CD14-positive monocyte (primary cell): ENCODE measurements at regions not wholly inside any gene's neighbourhood (a gene's known extent, or its start where the extent isn't known, plus 50 kb on each side); places are given as distances from the start of the nearest gene placed in this dataset.

Source experiments
- DNase-seq, 3 donors: peaks; one replicate each; pipeline ENCODE4 v3.0.0-alpha.2; 2011 to 2022
- H2AFZ ChIP-seq: 2 replicates; pipeline ENCODE4 v1.6.0; 2012; ENCODE audit warnings: mild to moderate bottlenecking, low read depth, low read length, inconsistent platforms; ENCODE audit not compliant: insufficient read depth, poor library complexity, severe bottlenecking
- H3K27ac ChIP-seq, 2 donors: 1 replicate in 1 of 2; 2 replicates in 1 of 2; pipeline ENCODE4 v1.5.1; 2012 to 2013; ENCODE audit warnings: low read length in 2 of 2, control low read depth in 1 of 2, inconsistent platforms in 1 of 2, low read depth in 1 of 2, mild to moderate bottlenecking in 1 of 2
- H3K27me3 ChIP-seq, 2 donors: one replicate each; pipeline versions ENCODE4 v1.6.0 to v1.6.1; 2011 to 2013; ENCODE audit warnings: low read length in 2 of 2; ENCODE audit not compliant: control insufficient read depth in 2 of 2, insufficient read depth in 2 of 2
- H3K36me3 ChIP-seq, 2 donors: replicated peaks in 1 of 2; 1 replicate in 1 of 2; 2 replicates in 1 of 2; pipeline versions ENCODE4 v1.5.1 to v1.6.1; 2012 to 2013; ENCODE audit warnings: low read length in 2 of 2, control low read depth in 1 of 2, inconsistent platforms in 1 of 2, mild to moderate bottlenecking in 1 of 2; ENCODE audit not compliant: insufficient read depth in 2 of 2, control insufficient read depth in 1 of 2
- H3K4me1 ChIP-seq, 2 donors: 1 replicate in 1 of 2; 2 replicates in 1 of 2; pipeline versions ENCODE4 v1.5.1 to v1.6.1; 2012 to 2013; ENCODE audit warnings: low read length in 2 of 2, control low read depth in 1 of 2, inconsistent platforms in 1 of 2, mild to moderate bottlenecking in 1 of 2, moderate library complexity in 1 of 2; ENCODE audit not compliant: insufficient read depth in 2 of 2, control insufficient read depth in 1 of 2
- H3K4me2 ChIP-seq: replicated peaks from 2 replicates; pipeline ENCODE3; 2012; ENCODE audit warnings: low read length, moderate library complexity, mild to moderate bottlenecking; ENCODE audit not compliant: poor library complexity, severe bottlenecking; ENCODE audit errors: extremely low read depth
- H3K4me3 ChIP-seq, 3 experiments: fragments of 200-600 bp in 1 of 3; sonication (generic) in 1 of 3; replicated peaks in 1 of 3; 1 replicate in 2 of 3; 2 replicates in 1 of 3; pipeline ENCODE4 v1.5.1; 2011 to 2013; ENCODE audit warnings: low read length in 3 of 3, mild to moderate bottlenecking in 3 of 3, control low read depth in 2 of 3, low read depth in 2 of 3, inconsistent platforms in 1 of 3, moderate library complexity in 1 of 3
- H3K79me2 ChIP-seq: 2 replicates; pipeline ENCODE4 v1.6.0; 2012; ENCODE audit warnings: mild to moderate bottlenecking, control low read depth, inconsistent platforms, low read length, moderate library complexity; ENCODE audit not compliant: insufficient read depth
- H3K9ac ChIP-seq: 2 replicates; pipeline ENCODE4 v1.6.0; 2017; ENCODE audit warnings: low read length, mild to moderate bottlenecking; ENCODE audit not compliant: insufficient read depth, poor library complexity, severe bottlenecking
- H3K9me3 ChIP-seq, 2 donors: replicated peaks in 1 of 2; 1 replicate in 1 of 2; 2 replicates in 1 of 2; pipeline versions ENCODE4 v1.5.1 to v1.6.1; 2012 to 2013; ENCODE audit warnings: low read length in 2 of 2, control low read depth in 1 of 2; ENCODE audit not compliant: control insufficient read depth in 1 of 2, insufficient read depth in 1 of 2
- H4K20me1 ChIP-seq: 2 replicates; pipeline ENCODE4 v1.6.0; 2012; ENCODE audit warnings: mild to moderate bottlenecking, low read length, control low read depth, moderate library complexity; ENCODE audit not compliant: insufficient read depth
- H3K27ac Mint-ChIP-seq, 7 donors: one replicate each; pipeline ENCODE4 v1.8.0; 2020; ENCODE audit warnings: mild to moderate bottlenecking in 7 of 7, mixed read lengths in 7 of 7, moderate library complexity in 6 of 7, inconsistent platforms in 2 of 7
- H3K27me3 Mint-ChIP-seq, 3 donors: one replicate each; pipeline ENCODE4 v1.8.0; 2021 to 2022; ENCODE audit warnings: low read depth in 3 of 3, mild to moderate bottlenecking in 3 of 3, mixed read lengths in 3 of 3, moderate library complexity in 3 of 3, inconsistent platforms in 1 of 3
- H3K36me3 Mint-ChIP-seq, 2 donors: one replicate each; pipeline ENCODE4 v1.8.0; 2020; ENCODE audit warnings: mixed read lengths in 2 of 2, inconsistent platforms in 1 of 2, mild to moderate bottlenecking in 1 of 2
- H3K4me1 Mint-ChIP-seq: one replicate; pipeline ENCODE4 v1.8.0; 2020; ENCODE audit warnings: mild to moderate bottlenecking, mixed read lengths
- H3K4me3 Mint-ChIP-seq, 2 donors: one replicate each; pipeline ENCODE4 v1.8.0; 2020; ENCODE audit warnings: mild to moderate bottlenecking in 2 of 2, mixed read lengths in 2 of 2, moderate library complexity in 1 of 2
- H3K9me3 Mint-ChIP-seq, 7 donors: one replicate each; pipeline ENCODE4 v1.8.0; 2020 to 2022; ENCODE audit warnings: mixed read lengths in 7 of 7, mild to moderate bottlenecking in 6 of 7, moderate library complexity in 6 of 7, inconsistent platforms in 2 of 7
- CTCF ChIP-seq: fragments of 200-600 bp; IDR thresholded peaks from one replicate; pipeline ENCODE4 v1.8.0; 2022; ENCODE audit warnings: antibody characterized with exemption, mild to moderate bottlenecking
- WGBS: methylation state at CpG from one replicate; pipeline ENCODE4 v1.1.5; 2013; ENCODE audit warnings: missing lambda C conversion rate; ENCODE audit not compliant: insufficient coverage; 5-methylcytosine and 5-hydroxymethylcytosine counted together
- intact Hi-C, 2 donors: fragments of 100-400 bp; cut with micrococcal nuclease; formaldehyde crosslinking; loops; one replicate each; pipeline versions ENCODE4 v1.15.0 to v1.15.1; 2023

- Histone ChIP-seq H3K27me3 (no peaks in the 10 kb centered on the region), H2AFZ (no peak overlapping the region), H3K27ac (no peak overlapping the region), H3K9ac (no peak overlapping the region), H3K9me3 (no peaks in the 10 kb centered on the region), H3K79me2 (no peaks in the 10 kb centered on the region), H3K4me1 (no peaks in the 10 kb centered on the region), H3K36me3 (no peaks in the 10 kb centered on the region), H3K4me2 (no peak overlapping the region), H3K4me3 (no peak overlapping the region), H4K20me1 (no peaks in the 10 kb centered on the region)
- Mint-ChIP-seq H3K27ac (no peak overlapping the region), H3K4me1 (no peaks in the 10 kb centered on the region), H3K4me3 (no peak overlapping the region), H3K27me3 (peaks cover 3 to 13% (median 11%) of the 10 kb centered on the region in 3 donors), H3K36me3 (no peaks in the 10 kb centered on the region), H3K9me3 (peaks cover 0 to 1% (median 0%) of the 10 kb centered on the region in 7 donors)
- 86% methylated on average over 2 of the region's 3 CpGs for WGBS
- intact Hi-C loops, result no loop called here
- no peak for TF ChIP-seq CTCF
- no peak for DNase-seq
Observed at GRCh38 chr22:20653795-20654342, 120.0 kb upstream of the SERPIND1 start.

DNA sequence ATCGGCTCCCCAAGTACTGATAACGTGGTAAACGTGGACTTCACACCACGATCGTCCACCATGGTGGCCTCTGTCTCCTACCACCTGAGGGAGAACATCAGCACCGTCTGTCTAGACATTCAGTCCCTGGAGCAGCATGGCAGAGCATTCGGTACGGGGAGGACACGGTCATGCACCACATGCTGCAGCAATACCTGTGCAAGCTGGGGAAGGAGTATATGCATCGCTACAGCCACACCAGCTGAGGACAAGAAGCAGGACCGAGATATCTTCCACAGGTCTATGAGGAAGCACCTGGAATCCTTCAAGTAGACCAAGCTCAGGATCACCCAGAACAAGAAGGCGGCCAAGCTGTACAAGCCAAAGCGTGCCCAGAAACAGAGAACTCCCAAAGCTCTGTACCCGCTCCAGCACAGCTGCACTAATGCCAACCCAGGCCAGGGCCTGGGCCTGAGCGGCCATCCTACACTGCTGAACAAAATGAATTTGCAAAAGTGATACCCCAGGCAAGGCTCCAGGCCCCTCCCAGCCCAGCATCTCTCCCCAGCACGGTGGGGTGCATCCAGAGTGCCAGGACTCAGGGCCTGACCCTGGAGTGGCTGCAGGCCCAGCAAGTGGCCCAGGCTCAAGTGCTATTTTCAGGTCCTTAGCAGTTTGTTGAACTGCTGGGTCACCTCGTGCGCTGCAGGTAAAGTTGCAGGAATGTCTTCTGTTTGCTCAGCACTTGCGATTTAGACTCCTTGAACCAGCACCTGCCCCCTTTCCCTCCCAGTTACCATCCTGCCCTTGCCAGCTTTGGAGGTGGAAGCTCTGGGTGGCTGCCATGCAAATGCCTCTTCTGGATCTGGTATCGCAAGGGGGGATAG lies 119.3 kb upstream of the SERPIND1 start:
- 96% methylated on average over 16 of the region's 20 CpGs for WGBS
- Histone ChIP-seq H3K4me1 (no peaks in the 10 kb centered on the region), H3K36me3 (no peaks in the 10 kb centered on the region), H3K27me3 (peaks cover 0 to under 1% of the 10 kb centered on the region in 2 donors), H3K27ac (no peak overlapping the region), H3K4me3 (no peak overlapping the region), H3K9ac (no peak overlapping the region), H2AFZ (no peak overlapping the region), H3K9me3 (no peaks in the 10 kb centered on the region), H3K4me2 (no peak overlapping the region), H4K20me1 (no peaks in the 10 kb centered on the region), H3K79me2 (no peaks in the 10 kb centered on the region)
- no peak for DNase-seq
- intact Hi-C loops, result no loop called here
- Mint-ChIP-seq H3K9me3 (peaks cover 0 to 1% (median 0%) of the 10 kb centered on the region in 7 donors), H3K27me3 (peaks cover 9 to 20% (median 18%) of the 10 kb centered on the region in 3 donors), H3K4me3 (no peak overlapping the region), H3K27ac (no peak overlapping the region), H3K4me1 (no peaks in the 10 kb centered on the region), H3K36me3 (no peaks in the 10 kb centered on the region)
- TF ChIP-seq CTCF, result no peak
